HG03442 (cell line): ENCODE measurements at regions not wholly inside any gene's neighbourhood (a gene's known extent, or its start where the extent isn't known, plus 50 kb on each side); places are given as distances from the start of the nearest gene placed in this dataset.
"Not testable (repeated sequence)": the region's sequence is repeated elsewhere in the genome, so short reads cannot be mapped to it uniquely, and the experiment has no call there.

ENCODE experiments used
- ATAC-seq: cut with Tn5 transposase; IDR thresholded peaks from one replicate; pipeline ENCODE4 v1.9.1; 2021; ENCODE audit warnings: mild to moderate bottlenecking, moderate library complexity; ENCODE audit not compliant: unreplicated experiment

- no peak for ATAC-seq
These were observed 307.2 kb downstream of the MYCN start for GRCh38 chr2:16247326-16248122.

- ATAC-seq: no peak
These were observed 306.6 kb downstream of the MYCN start for GRCh38 chr2:16246911-16247310.

GRCh38 chr2:16246281-16246850 lies 306.0 kb downstream of the MYCN start:
- no peak for ATAC-seq

- no peak for ATAC-seq
These were observed 305.2 kb downstream of the MYCN start for GRCh38 chr2:16245481-16246054.

GRCh38 chr2:16244966-16245320 lies 304.6 kb downstream of the MYCN start:
- no peak for ATAC-seq

GRCh38 chr2:16244153-16244965 lies 304.0 kb downstream of the MYCN start:
- ATAC-seq: no peak

DNA sequence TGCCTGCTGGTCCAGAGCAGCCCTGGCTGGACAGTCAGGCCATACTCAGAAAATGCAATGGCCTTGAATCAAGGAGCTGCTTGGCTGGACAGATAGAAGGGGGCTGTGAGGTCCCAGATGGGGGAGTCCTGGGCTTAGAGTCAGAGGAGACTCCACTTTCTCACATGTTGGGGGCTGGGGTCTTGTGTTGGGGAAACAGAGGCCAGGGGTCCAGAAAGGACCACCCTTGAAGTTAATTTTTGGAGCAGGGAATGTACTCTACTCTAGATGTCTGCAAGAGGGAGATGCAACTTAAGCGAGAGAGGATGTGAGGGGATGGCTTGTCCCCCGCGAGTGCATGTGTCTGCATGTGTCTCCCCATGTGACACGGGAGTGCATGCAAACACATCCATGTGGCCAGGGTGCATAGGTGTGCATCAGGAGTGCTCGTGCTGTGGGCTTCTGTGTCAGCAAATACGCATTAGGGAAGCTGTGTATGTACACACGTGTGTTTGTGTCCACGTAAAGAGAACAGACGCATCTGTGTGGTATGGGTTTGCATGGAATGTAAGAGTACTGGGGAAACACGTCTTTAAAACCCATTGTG lies 303.2 kb downstream of the MYCN start:
- no peak for ATAC-seq

GRCh38 chr2:16242906-16243305 lies 302.6 kb downstream of the MYCN start:
- no peak for ATAC-seq

DNA sequence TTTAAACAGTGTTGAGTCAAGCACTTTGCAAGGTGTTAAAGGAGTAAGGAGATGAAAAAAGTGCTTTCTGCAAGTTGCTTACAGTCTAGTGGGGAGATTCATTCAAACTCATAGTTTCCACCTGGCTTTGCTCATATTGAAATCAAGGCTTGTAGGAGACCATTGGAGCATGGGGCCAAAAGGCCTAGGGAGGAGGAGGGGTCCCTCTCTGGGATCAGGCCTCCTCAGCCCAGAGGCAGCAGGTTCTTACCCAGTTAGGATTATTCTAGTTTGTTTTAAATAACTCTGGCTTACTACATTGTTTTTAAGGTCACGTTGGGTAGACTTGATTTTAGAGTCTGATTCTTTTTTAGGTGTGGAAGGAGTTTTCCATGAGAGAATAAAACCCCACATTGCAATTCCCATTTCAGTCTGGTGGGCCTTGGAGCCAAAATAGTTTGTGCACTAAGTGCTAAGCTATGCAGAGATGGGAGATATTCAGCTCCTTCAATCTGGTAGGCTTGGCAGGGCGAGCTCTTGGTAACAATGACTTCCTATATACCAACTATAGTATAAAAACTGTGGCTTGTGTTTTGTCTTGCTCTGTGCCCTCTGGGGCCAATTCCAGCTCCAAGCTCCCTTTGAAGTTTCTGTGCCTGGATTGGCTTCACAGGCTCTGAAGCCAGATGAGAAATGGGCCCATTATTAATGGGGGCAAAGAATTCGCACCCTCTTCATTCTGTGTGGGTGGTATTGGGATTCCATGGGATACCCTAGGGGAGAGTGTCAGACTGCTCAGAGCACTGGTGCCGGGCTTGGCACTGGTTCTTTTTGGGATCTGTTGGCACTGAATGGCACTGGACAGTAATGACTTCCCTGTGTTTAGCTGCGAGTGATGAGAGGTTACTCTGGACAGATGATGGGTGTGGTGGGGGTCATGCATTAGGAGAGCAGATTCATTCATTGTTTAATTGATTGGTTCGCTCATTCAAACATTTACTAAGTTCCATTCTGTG lies 301.1 kb downstream of the MYCN start:
- no peak for ATAC-seq

DNA sequence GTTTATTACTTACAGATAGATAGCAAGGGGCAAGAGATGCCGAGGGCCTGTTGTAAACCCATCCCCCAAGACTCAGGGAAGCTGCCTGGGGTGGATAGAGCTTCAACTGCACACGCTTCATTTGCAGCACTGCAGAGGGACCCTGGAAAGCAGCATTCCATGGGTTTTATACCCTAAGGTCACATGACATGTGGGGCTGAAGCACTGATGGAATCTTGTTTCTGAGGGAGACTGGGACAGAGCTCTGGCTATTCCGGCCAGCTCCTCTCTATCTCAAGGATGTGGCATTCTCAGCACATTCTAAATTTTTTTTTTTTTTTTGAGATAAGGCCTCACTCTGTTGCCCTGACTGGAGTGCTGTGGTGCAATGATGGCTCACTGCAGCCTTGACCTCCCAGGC lies 300.1 kb downstream of the MYCN start:
- ATAC-seq: no peak

- no peak for ATAC-seq
These were observed 299.0 kb downstream of the MYCN start for GRCh38 chr2:16239296-16239850.

DNA sequence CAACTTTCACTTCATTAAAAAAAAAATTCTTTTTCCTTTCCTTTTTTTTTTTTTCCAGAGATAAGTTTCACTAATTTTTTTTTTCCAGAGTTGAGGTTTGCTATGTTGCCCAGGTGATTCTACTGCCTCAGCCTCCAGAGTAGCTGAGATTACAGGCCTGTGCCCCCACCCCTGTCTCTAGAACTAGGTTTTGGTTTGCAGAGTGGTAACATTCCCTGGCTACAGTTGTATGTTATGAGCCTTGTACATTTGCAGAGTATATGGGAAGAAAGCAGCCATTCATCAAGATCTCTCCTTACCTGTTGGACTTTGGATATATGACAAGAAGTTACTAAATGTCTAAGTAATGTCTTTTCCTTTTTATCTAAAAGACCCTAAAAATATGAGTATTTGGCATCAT lies 298.4 kb downstream of the MYCN start:
- ATAC-seq: no peak

DNA sequence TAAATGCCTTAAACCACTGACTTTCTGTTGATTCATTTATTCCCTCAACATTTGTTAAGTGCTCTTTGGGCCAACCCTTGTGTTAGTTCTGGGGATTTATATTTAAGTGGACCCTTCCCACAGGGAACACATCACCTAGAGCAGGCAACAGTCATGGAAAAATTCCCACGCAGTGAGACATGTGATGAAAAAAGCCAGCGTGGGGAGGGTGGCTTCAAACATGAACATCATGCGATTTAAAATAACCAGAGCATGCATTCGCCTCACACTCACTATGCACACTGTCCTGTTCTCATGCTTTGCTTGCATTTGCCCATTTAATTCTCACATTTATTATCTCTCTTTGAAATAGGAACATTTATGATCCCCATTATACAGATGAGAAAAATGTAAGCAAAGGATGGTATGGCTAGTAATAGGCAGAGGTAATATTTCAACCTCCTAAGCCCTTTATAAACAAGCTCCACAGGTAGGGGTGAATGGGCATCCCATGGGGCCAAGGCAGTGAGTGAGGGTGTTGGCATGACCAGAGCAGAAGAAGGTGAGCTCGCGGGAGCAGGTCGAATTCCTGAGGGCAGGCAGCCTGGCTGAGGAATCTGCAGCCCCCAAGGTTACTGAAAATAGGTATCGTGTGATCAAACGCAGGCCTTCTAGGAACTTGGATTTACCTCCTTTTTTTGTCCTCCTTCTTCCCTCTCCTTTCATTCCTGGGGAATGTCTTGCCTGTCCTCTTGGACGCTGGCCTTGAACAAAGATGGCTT lies 297.8 kb downstream of the MYCN start:
- ATAC-seq: no peak

- ATAC-seq: no peak
These were observed 295.4 kb downstream of the MYCN start for GRCh38 chr2:16235747-16236146.

DNA sequence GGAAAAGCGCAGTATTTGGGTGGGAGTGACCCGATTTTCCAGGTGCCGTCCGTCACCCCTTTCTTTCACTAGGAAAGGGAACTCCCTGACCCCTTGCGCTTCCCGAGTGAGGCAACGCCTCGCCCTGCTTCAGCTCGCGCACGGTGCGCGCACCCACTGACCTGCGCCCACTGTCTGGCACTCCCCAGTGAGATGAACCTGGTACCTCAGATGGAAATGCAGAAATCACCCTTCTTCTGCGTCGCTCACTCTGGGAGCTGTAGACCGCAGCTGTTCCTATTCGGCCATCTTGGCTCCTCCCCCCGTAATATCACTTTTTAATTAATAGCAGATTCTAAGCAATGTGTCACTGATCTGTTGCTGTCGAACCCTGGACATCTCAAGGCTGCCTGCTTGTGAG lies 294.9 kb downstream of the MYCN start:
- ATAC-seq: not testable (repeated sequence)

- ATAC-seq: no peak
These were observed 288.6 kb downstream of the MYCN start for GRCh38 chr2:16228951-16229350.

- no peak for ATAC-seq
These were observed 288.1 kb downstream of the MYCN start for GRCh38 chr2:16228471-16228870.

DNA sequence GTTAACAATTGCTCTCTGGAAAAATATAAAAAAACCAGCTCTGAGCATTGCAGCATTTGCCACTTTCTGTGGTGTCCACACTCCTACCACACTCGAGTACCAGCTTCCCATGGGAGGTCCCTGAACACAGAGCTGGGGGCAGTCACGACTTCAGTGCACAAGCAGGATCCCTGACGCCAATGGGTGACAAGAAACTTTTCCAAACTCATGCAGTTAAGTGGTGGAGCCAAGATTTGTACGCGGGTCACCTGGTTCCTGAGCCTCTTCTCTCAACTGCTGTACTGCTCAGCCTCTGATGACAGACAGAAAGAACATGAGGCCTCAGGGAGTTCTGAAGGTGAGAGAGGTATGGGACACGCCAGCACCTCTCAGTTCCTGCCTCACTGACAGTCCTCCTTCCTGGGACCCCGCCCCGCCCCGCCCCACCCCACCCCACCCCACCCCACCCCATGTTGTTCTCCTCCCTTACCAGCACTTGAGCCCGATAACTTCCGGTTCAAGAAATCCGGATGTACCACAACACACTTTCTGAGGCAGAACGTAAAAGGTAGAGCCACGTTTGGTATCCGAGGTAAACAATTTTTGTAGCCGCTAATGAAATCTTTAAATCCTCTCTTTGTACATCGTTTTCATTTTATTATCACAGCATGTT lies 287.6 kb downstream of the MYCN start:
- ATAC-seq: no peak
